ENCODE measurements at regions not wholly inside any gene's neighbourhood (a gene's known extent, or its start where the extent isn't known, plus 50 kb on each side); places are given as distances from the start of the nearest gene placed in this dataset.

DNA sequence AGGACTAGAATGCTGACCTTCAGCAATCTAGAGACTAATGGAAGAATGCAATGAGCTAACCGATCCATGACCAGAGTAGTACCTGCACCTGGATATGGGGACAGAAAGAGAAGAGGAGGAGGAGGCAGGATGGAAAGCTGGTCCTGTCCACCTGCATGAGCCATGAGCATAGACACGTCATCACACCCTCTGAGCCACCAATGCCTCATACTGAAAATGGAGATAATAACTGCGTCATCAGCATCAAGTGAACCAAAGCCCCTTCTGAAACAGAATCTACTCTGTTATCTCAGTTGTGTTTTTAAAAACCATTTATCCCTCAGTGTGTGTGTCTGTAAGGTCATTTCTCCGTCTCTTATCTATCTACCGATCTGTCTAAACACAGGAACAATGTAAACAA lies 327.0 kb downstream of the BCL11B start:
- TF ChIP-seq, protein P1, sequence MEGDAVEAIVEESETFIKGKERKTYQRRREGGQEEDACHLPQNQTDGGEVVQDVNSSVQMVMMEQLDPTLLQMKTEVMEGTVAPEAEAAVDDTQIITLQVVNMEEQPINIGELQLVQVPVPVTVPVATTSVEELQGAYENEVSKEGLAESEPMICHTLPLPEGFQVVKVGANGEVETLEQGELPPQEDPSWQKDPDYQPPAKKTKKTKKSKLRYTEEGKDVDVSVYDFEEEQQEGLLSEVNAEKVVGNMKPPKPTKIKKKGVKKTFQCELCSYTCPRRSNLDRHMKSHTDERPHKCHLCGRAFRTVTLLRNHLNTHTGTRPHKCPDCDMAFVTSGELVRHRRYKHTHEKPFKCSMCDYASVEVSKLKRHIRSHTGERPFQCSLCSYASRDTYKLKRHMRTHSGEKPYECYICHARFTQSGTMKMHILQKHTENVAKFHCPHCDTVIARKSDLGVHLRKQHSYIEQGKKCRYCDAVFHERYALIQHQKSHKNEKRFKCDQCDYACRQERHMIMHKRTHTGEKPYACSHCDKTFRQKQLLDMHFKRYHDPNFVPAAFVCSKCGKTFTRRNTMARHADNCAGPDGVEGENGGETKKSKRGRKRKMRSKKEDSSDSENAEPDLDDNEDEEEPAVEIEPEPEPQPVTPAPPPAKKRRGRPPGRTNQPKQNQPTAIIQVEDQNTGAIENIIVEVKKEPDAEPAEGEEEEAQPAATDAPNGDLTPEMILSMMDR (IDR thresholded peaks at IDR 0.05; ENCODE audit: insufficient read depth, low read length) = no peak
- TF ChIP-seq SPI1 (IDR thresholded peaks at IDR 0.05; ENCODE audit: borderline replicate concordance, low read depth) (no peak), GABPA (IDR thresholded peaks at IDR 0.05; ENCODE audit: low read depth) (no peak), POLR2AphosphoS5 (IDR thresholded peaks at IDR 0.05; ENCODE audit: low read depth) (no peak)
- TF ChIP-seq, protein P2, sequence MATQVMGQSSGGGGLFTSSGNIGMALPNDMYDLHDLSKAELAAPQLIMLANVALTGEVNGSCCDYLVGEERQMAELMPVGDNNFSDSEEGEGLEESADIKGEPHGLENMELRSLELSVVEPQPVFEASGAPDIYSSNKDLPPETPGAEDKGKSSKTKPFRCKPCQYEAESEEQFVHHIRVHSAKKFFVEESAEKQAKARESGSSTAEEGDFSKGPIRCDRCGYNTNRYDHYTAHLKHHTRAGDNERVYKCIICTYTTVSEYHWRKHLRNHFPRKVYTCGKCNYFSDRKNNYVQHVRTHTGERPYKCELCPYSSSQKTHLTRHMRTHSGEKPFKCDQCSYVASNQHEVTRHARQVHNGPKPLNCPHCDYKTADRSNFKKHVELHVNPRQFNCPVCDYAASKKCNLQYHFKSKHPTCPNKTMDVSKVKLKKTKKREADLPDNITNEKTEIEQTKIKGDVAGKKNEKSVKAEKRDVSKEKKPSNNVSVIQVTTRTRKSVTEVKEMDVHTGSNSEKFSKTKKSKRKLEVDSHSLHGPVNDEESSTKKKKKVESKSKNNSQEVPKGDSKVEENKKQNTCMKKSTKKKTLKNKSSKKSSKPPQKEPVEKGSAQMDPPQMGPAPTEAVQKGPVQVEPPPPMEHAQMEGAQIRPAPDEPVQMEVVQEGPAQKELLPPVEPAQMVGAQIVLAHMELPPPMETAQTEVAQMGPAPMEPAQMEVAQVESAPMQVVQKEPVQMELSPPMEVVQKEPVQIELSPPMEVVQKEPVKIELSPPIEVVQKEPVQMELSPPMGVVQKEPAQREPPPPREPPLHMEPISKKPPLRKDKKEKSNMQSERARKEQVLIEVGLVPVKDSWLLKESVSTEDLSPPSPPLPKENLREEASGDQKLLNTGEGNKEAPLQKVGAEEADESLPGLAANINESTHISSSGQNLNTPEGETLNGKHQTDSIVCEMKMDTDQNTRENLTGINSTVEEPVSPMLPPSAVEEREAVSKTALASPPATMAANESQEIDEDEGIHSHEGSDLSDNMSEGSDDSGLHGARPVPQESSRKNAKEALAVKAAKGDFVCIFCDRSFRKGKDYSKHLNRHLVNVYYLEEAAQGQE (IDR thresholded peaks at IDR 0.05; ENCODE audit: insufficient replicate concordance, low read depth) = no peak
